ENCODE measurements at regions not wholly inside any gene's neighbourhood (a gene's known extent, or its start where the extent isn't known, plus 50 kb on each side); places are given as distances from the start of the nearest gene placed in this dataset.

DNA sequence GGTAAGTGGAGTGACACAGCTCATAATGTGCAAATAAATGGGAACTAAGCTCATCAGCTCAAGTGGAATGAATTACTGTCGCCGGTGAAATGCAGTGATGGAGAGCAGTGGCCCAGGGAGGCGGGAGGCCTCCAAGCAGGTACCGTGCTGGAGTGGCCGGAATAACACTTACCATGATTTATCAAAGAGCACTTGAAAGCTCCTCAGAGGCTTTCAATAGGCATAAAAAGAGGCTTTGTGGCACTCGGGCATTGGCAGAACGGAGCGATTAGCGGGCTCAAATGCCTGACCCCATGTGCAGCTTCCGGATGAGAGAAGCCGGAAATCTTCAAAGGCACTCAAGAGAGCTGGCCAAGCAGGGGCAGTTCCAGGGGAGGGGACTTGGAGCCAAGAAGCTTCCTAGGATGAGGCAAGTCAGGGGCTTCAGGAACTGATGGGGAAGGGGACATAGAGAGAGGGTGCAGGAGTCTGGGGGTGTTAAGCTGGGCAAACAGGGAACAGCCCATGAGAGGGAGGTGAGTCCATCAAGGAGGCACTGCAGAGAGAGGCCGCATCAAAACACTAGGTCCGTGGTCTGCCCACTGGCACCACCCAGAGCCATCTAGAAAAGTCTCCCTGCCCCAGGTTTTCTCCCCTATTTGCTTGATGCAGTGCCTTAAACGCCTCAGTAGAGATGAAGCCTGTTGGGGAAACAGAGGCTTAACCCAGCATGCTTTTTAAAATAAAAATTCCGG lies 144.0 kb upstream of the IRX6 start:
- DNase-seq: no peak

DNA sequence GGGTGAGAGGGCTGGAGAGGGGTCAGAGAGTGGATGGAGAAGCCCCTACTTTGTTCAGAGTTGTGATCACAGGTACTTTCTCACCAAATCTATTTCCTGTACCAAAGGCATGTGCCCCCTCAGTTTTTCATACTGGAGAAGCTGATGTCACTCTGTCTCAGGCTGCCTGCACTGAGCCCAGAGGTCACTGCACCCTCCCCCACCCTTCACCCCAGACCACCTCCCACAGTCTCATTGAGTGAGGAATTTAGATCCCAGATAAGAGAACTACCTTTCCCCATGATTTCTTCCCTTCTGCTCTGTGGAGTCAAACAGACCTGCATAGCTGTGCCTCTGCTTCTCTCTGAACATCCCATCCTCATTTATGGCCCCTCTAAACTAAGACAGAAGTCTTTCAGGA lies 140.0 kb upstream of the IRX6 start:
- no peak for DNase-seq

DNA sequence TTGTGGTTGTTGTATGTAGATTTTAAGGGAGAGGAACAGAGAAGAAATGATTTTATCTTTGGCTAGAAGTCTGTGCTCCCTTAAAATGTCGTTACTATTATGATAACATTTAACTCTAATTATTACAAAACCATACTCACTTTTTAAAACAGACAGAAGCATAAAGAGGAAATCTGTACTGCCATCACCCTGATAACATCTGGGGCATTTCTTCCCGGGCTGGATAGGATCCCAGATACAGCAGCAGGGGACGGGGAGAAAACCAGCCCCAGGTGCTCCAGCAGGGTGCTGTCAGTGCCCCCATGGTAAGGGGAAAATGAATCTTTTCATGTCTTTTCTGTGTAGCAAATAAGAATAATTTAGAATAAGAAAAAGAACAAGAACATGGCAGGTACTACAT lies 139.4 kb upstream of the IRX6 start:
- DNase-seq: no peak

GRCh38 chr16:55189224-55189623 lies 134.8 kb upstream of the IRX6 start:
- DNase-seq: no peak

GRCh38 chr16:55189682-55190636 lies 134.0 kb upstream of the IRX6 start:
- DNase-seq: no peak

GRCh38 chr16:55192734-55193133 lies 131.3 kb upstream of the IRX6 start:
- DNase-seq: no peak

GRCh38 chr16:55203570-55203969 lies 120.4 kb upstream of the IRX6 start:
- DNase-seq: peak; percentile 4

GRCh38 chr16:55204069-55204468 lies 119.9 kb upstream of the IRX6 start:
- DNase-seq: no peak

DNA sequence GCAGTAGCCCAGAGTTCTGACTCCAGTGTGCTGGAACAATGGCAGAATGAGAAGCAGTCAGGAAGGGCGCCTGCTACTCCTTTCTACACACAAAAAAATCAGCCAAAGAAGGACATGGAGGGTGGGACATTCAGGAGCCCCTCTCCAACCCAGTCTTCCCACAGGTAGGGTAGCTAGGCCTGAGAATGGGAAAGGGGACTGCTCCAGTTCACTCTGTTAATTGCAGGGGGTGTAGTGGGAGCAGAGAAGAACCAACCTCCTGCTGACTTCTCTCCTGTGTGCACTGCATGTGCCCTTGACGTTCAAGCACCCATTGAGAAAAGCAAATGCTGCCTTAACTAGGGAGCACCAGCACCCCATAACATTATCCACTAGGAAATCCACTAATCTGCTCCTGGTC lies 119.1 kb upstream of the IRX6 start:
- DNase-seq: no peak

DNA sequence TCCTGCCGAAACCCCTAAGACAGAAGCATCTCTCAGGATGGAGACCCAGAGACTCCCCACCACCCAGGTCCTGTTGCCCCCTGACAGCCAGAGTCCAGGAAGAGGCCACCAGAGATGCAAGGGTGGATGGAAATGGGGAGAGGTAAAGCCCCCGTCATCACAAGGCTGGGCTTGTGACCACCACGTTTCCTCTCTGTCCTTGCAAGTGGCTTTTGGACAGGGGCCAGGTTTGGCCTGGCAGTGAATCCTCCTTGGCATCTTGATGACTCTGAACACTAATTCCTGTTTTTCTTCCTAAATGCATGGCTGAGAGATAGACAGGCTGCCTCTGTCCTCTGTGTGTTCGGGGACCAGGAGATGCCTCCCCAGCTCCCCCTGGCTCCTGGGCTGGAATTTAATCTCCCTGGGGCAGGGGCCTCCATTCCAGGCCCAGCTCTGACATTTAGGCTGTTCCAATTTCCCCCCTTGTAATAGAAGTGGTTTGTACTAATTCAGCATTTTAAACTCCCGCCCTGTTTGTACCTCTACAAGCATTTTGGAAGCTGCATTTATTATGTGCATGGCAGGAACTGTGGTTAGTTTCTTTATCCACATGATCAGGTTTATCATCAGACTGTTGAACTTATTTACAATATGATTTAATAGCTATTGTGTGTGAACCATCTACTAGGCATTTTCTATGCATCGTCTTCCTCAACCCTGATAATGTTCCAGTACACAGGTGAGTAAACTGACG lies 116.1 kb upstream of the IRX6 start:
- DNase-seq: no peak

- DNase-seq: no peak
Measured at GRCh38 chr16:55209626-55210025, 114.4 kb upstream of the IRX6 start.

GRCh38 chr16:55212791-55213190 lies 111.2 kb upstream of the IRX6 start:
- DNase-seq: no peak

DNA sequence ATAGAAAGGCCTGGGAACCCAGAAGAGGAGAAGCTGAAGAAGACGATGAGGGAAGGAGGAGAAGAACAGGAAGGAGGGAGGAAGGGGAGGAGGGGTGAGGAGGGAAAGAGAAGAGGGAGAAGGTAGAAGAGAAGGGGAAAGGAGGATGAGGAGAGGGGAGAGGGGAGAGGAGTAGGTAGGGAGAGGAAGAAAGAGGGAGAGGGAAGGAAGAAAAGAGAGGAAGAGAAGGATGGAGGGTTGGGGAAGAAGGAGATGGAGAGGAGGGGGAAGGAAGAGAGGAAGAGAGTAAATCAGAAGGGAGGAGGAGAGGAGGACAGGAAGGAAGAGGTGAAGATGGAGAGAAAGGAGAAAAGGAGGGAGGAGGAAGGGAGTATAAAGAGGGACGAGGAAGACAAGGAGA lies 109.6 kb upstream of the IRX6 start:
- no peak for DNase-seq

DNA sequence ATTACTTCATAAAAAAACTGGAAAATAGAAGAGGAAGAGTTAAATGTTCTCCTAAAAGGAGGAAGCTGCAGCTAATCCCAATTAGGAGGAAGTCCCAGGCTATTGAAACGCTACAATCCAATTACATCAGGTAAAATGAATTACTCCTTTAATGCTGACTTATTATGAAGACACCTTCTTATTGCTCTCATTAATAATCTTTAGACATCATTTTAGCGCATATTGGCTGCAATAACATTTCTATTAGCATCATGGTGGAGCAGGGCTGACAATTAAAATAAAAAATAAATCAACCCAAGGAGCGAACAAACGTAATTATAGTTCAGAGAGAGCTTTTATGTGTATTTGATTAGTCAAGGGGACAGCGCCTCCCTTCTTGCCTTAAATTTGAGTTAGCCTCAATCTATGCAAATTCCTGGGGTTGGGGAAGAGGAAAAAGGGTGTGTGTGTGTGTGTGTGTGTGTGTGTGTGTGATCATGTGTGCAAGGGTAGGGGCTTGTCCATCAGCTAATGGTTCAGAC lies 109.0 kb upstream of the IRX6 start:
- DNase-seq: no peak

DNA sequence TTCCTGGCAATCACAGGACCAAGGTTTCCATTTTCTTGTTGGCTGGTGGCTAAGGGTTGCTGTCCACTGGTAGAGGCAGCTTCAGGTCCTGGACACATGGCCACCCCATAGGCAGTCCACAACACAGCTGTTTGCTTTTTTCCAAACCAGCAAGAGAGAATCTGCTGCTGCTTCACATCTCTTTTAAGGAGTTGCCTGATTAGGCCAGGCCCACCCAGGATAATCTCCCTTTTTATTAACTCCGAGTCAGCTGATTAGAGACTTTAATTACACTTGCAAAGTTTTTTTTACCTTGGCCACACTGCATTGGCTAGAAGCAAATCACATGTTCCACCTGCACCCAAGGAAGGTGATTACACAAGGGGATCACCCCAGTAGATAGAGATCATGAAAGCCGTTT lies 106.6 kb upstream of the IRX6 start:
- no peak for DNase-seq

GRCh38 chr16:55221836-55222235 lies 102.2 kb upstream of the IRX6 start:
- DNase-seq: no peak

DNA sequence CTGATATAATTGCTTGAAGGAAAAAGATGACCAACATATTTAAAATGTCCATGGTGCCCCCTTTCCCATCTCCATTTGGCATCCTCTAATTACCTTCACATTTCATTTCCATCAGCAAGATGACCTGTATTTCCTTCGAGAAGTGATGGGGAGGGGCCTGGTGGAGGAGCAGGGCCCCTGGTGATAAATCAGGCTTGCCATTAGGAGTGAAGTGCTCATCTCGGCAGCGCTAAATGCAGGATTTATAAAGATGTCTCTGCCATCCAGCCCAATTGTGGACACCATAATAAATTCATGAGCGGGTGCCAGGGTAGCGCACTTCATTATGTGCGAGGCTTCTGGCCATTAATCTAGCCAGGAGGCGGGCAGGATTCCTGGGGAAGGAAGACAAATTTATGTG lies 101.5 kb upstream of the IRX6 start:
- DNase-seq: no peak

DNA sequence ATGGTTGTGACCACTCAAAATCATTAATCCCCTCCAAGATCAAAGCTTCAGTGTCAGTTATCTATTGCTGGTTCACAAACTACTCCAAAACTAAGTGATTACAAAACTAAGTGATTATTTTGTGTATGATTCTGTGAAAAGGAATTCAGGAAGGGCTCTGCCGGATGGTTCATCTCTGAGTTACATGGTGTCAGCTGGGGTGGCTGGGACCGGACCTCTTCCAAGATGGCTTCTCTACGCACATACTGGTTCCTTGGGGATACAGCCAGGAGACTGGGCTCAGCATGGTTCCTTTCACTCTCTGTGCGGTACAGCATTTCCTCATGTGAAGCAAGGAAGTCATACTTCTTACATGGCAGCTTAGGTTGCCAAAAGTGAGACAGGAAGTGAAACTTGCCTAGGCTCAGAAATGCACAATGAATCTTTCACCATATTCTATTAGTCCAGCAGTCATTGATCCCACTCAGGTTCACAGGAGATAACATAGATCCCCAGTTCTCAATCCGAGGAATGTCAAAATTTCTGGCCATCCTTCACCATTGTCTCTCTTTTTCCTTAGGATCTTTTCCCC lies 97.9 kb upstream of the IRX6 start:
- no peak for DNase-seq

- no peak for DNase-seq
Measured at GRCh38 chr16:55232822-55233221, 91.2 kb upstream of the IRX6 start.

DNA sequence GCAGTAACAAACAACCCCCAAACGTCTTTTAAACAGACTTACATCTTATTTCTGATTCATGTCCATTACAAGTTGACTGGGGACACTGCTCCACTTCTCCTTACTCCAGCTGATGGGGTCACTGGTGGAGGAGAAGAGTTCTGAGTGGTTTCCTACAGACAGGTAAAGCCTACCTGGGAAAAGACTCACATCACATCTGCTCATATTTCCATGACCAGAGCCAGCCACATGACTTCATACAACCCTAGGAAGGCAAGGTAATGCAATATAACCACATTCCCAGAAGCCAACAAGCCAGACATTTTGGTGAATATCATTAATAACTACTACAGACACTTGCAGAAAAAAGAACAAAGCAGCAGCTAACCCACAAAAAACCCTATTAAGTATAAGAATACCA lies 90.5 kb upstream of the IRX6 start:
- DNase-seq: no peak

GRCh38 chr16:55236655-55237054 lies 87.3 kb upstream of the IRX6 start:
- no peak for DNase-seq

- no peak for DNase-seq
Measured at GRCh38 chr16:55239723-55240122, 84.3 kb upstream of the IRX6 start.

DNA sequence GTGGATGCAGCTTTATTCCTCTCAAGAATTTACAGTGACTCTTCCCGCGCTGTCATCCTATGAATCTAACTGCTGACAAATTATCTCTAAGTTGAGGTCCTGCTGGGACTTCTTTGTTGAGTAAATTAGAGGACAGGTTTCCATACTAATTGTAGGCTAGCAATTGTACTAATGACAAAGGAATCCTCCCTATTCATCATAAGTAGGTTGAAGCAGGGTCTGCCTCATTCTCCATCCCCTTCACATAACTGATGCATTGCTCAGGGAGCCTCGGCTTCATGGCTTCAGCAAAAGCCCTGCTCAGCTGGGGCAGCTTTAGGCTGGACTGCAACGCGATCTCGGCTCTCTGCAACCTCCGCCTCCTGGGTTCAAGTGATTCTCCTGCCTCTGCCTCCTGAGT lies 83.1 kb upstream of the IRX6 start:
- DNase-seq: no peak
